ENCODE measurements at regions not wholly inside any gene's neighbourhood (a gene's known extent, or its start where the extent isn't known, plus 50 kb on each side); places are given as distances from the start of the nearest gene placed in this dataset.

GRCh38 chr2:217673627-217674026, 329.2 kb downstream of the TNS1 start:
- 55% methylated on average over 4 of the region's 4 CpGs for WGBS (ENCODE audit: low lambda C conversion rate)
- DNase-seq: no peak
- H3F3A ChIP-seq (replicated peaks; ENCODE audit: insufficient read depth): peaks cover 4% of the 10 kb centered on the region
- no peak overlapping the region for H3K9ac ChIP-seq
- no peaks in the 10 kb centered on the region for H3K79me2 ChIP-seq (ENCODE audit: insufficient read depth)
- no peaks in the 10 kb centered on the region for H3K4me1 ChIP-seq (ENCODE audit: control insufficient read depth in 1 of 2, insufficient read depth in 2 of 2, low read depth in 1 of 2, low read length in 1 of 2)
- H3K9me2 ChIP-seq: no peaks in the 10 kb centered on the region
- H3K9me3 ChIP-seq: no peaks in the 10 kb centered on the region
- no peak overlapping the region for H3K27ac ChIP-seq (ENCODE audit: low read depth in 2 of 2, low read length in 1 of 2)
- ChIA-PET POLR2A (no interaction called here), CTCF (interaction anchor here (0.8 to 3.6 kb wide), 2 partner anchors 23 to 39 kb away, joined by 3 to 21 read pairs; no protein-coding TSS in a partner anchor)
- TF ChIP-seq RCOR1 (IDR thresholded peaks at IDR 0.05; ENCODE audit: low read length): no peak
- H3K36me3 ChIP-seq (replicated peaks in 1 of 2; ENCODE audit: control insufficient read depth in 1 of 2, insufficient read depth in 2 of 2, low read length in 1 of 2): no peaks in the 10 kb centered on the region
- H4K20me1 ChIP-seq (ENCODE audit: insufficient read depth): no peaks in the 10 kb centered on the region
- H2AFZ ChIP-seq (ENCODE audit: low read depth): no peak overlapping the region
- H3K27me3 ChIP-seq (ENCODE audit: insufficient read depth): no peaks in the 10 kb centered on the region
- no peak overlapping the region for H3K4me2 ChIP-seq
- H3K4me3 ChIP-seq (ENCODE audit: low read depth in 2 of 2, low read length in 1 of 2): no peak overlapping the region

- Histone ChIP-seq H3F3A (replicated peaks; ENCODE audit: insufficient read depth) (peaks cover 4% of the 10 kb centered on the region), H3K36me3 (replicated peaks in 1 of 2; ENCODE audit: control insufficient read depth in 1 of 2, insufficient read depth in 2 of 2, low read length in 1 of 2) (no peaks in the 10 kb centered on the region), H3K79me2 (ENCODE audit: insufficient read depth) (no peaks in the 10 kb centered on the region), H3K4me2 (no peak overlapping the region), H3K9ac (no peak overlapping the region), H3K27me3 (ENCODE audit: insufficient read depth) (no peaks in the 10 kb centered on the region), H3K4me1 (ENCODE audit: control insufficient read depth in 1 of 2, insufficient read depth in 2 of 2, low read depth in 1 of 2, low read length in 1 of 2) (no peaks in the 10 kb centered on the region), H3K9me3 (no peaks in the 10 kb centered on the region), H4K20me1 (ENCODE audit: insufficient read depth) (no peaks in the 10 kb centered on the region), H3K4me3 (ENCODE audit: low read depth in 2 of 2, low read length in 1 of 2) (no peak overlapping the region), H3K27ac (ENCODE audit: low read depth in 2 of 2, low read length in 1 of 2) (no peak overlapping the region), H2AFZ (ENCODE audit: low read depth) (no peak overlapping the region), H3K9me2 (no peaks in the 10 kb centered on the region)
- ChIA-PET POLR2A (no interaction called here), CTCF (interaction anchor here (0.8 to 3.6 kb wide), 2 partner anchors 22 to 66 kb away, joined by 3 to 21 read pairs; no protein-coding TSS in a partner anchor)
- 55% methylated on average over 3 of the region's 3 CpGs for WGBS (ENCODE audit: low lambda C conversion rate)
- TF ChIP-seq CTCF (IDR thresholded peaks at IDR 0.05): no peak
- TF ChIP-seq RFX5 (IDR thresholded peaks at IDR 0.05; ENCODE audit: low read length): no peak
- no peak for TF ChIP-seq SIN3A (IDR thresholded peaks at IDR 0.05; ENCODE audit: borderline replicate concordance, low read depth, low read length)
- no peak for TF ChIP-seq ELF1 (IDR thresholded peaks at IDR 0.05)
- TF ChIP-seq RAD21 (IDR thresholded peaks at IDR 0.05; ENCODE audit: low read length): no peak
- no peak for TF ChIP-seq PBX3 (IDR thresholded peaks at IDR 0.05)
- TF ChIP-seq EP300 (IDR thresholded peaks at IDR 0.05; ENCODE audit: borderline replicate concordance in 1 of 2, low read depth in 1 of 2, low read length in 1 of 2): no peak
- no peak for TF ChIP-seq MXI1 (IDR thresholded peaks at IDR 0.05; ENCODE audit: low read depth, low read length)
- no peak for TF ChIP-seq IRF3 (IDR thresholded peaks at IDR 0.05; ENCODE audit: low read depth, low read length)
- TF ChIP-seq CHD2 (IDR thresholded peaks at IDR 0.05; ENCODE audit: low read length, partially characterized antibody): no peak
- no peak for TF ChIP-seq NRF1 (IDR thresholded peaks at IDR 0.05; ENCODE audit: low read depth, low read length)
- TF ChIP-seq REST (IDR thresholded peaks at IDR 0.05; ENCODE audit: low read depth, low read length): no peak
- TF ChIP-seq GABPA (IDR thresholded peaks at IDR 0.05; ENCODE audit: low read depth): no peak
- no peak for TF ChIP-seq FOXJ3 (CRISPR knock-in tag; IDR thresholded peaks at IDR 0.05)
- TF ChIP-seq RXRA (IDR thresholded peaks at IDR 0.05; ENCODE audit: borderline replicate concordance, low read depth): no peak
- TF ChIP-seq EZH2phosphoT487 (IDR thresholded peaks at IDR 0.05; ENCODE audit: borderline replicate concordance, low read depth): no peak
- TF ChIP-seq USF2 (IDR thresholded peaks at IDR 0.05; ENCODE audit: borderline replicate concordance, low read depth, low read length): no peak
- no peak for TF ChIP-seq NFIC (IDR thresholded peaks at IDR 0.05; ENCODE audit: borderline replicate concordance)
- TF ChIP-seq SMC3 (IDR thresholded peaks at IDR 0.05; ENCODE audit: low read depth, low read length): no peak
- no peak for TF ChIP-seq YY1 (IDR thresholded peaks at IDR 0.05; ENCODE audit: low read depth)
- no peak for DNase-seq
Observed at GRCh38 chr2:217672472-217672871, 330.3 kb downstream of the TNS1 start.
